ENCODE measurements at regions not wholly inside any gene's neighbourhood (a gene's known extent, or its start where the extent isn't known, plus 50 kb on each side); places are given as distances from the start of the nearest gene placed in this dataset.
"Not testable (repeated sequence)": the region's sequence is repeated elsewhere in the genome, so short reads cannot be mapped to it uniquely, and the experiment has no call there.

- no peaks in the 10 kb centered on the region for H3K36me3 ChIP-seq (ENCODE audit: control insufficient read depth, insufficient read depth, low read length)
- no peak overlapping the region for H3K9ac ChIP-seq (ENCODE audit: low read length)
- no peaks in the 10 kb centered on the region for H3K9me3 ChIP-seq (ENCODE audit: control insufficient read depth, low read length)
- no peaks in the 10 kb centered on the region for H3K27me3 ChIP-seq (ENCODE audit: control insufficient read depth, insufficient read depth, low read length)
- H3K4me3 ChIP-seq (ENCODE audit: low read length): no peak overlapping the region
- H3K4me1 ChIP-seq (ENCODE audit: control insufficient read depth, insufficient read depth, low read length): no peaks in the 10 kb centered on the region
Measured at GRCh38 chr1:193919827-193920226, 733.4 kb upstream of the B3GALT2 start.

GRCh38 chr1:193916452-193916851, 730.0 kb upstream of the B3GALT2 start:
- no peak overlapping the region for H3K9ac ChIP-seq (ENCODE audit: low read length)
- no peaks in the 10 kb centered on the region for H3K9me3 ChIP-seq (ENCODE audit: control insufficient read depth, low read length)
- H3K4me3 ChIP-seq (ENCODE audit: low read length): no peak overlapping the region
- H3K4me1 ChIP-seq (ENCODE audit: control insufficient read depth, insufficient read depth, low read length): no peaks in the 10 kb centered on the region
- no peaks in the 10 kb centered on the region for H3K27me3 ChIP-seq (ENCODE audit: control insufficient read depth, insufficient read depth, low read length)
- H3K36me3 ChIP-seq (ENCODE audit: control insufficient read depth, insufficient read depth, low read length): no peaks in the 10 kb centered on the region

- no peaks in the 10 kb centered on the region for H3K4me1 ChIP-seq (ENCODE audit: control insufficient read depth, insufficient read depth, low read length)
- H3K27me3 ChIP-seq (ENCODE audit: control insufficient read depth, insufficient read depth, low read length): no peaks in the 10 kb centered on the region
- no peak overlapping the region for H3K9ac ChIP-seq (ENCODE audit: low read length)
- H3K9me3 ChIP-seq (ENCODE audit: control insufficient read depth, low read length): no peaks in the 10 kb centered on the region
- H3K4me3 ChIP-seq (ENCODE audit: low read length): no peak overlapping the region
- H3K36me3 ChIP-seq (ENCODE audit: control insufficient read depth, insufficient read depth, low read length): no peaks in the 10 kb centered on the region
Measured at GRCh38 chr1:193914871-193915270, 728.5 kb upstream of the B3GALT2 start.

- no peak overlapping the region for H3K4me3 ChIP-seq (ENCODE audit: low read length)
- no peaks in the 10 kb centered on the region for H3K4me1 ChIP-seq (ENCODE audit: control insufficient read depth, insufficient read depth, low read length)
- H3K9me3 ChIP-seq (ENCODE audit: control insufficient read depth, low read length): no peaks in the 10 kb centered on the region
- H3K36me3 ChIP-seq (ENCODE audit: control insufficient read depth, insufficient read depth, low read length): no peaks in the 10 kb centered on the region
- H3K9ac ChIP-seq (ENCODE audit: low read length): no peak overlapping the region
- H3K27me3 ChIP-seq (ENCODE audit: control insufficient read depth, insufficient read depth, low read length): no peaks in the 10 kb centered on the region
Measured at GRCh38 chr1:193909406-193910082, 723.1 kb upstream of the B3GALT2 start.

GRCh38 chr1:193905288-193906085, 719.1 kb upstream of the B3GALT2 start:
- Histone ChIP-seq H3K36me3 (ENCODE audit: control insufficient read depth, insufficient read depth, low read length) (no peaks in the 10 kb centered on the region), H3K9me3 (ENCODE audit: control insufficient read depth, low read length) (no peaks in the 10 kb centered on the region), H3K9ac (ENCODE audit: low read length) (no peak overlapping the region), H3K4me3 (ENCODE audit: low read length) (no peak overlapping the region), H3K27me3 (ENCODE audit: control insufficient read depth, insufficient read depth, low read length) (no peaks in the 10 kb centered on the region), H3K4me1 (ENCODE audit: control insufficient read depth, insufficient read depth, low read length) (no peaks in the 10 kb centered on the region)

- Histone ChIP-seq H3K4me1 (ENCODE audit: control insufficient read depth, insufficient read depth, low read length) (no peaks in the 10 kb centered on the region), H3K9me3 (ENCODE audit: control insufficient read depth, low read length) (no peaks in the 10 kb centered on the region), H3K27me3 (ENCODE audit: control insufficient read depth, insufficient read depth, low read length) (no peaks in the 10 kb centered on the region), H3K36me3 (ENCODE audit: control insufficient read depth, insufficient read depth, low read length) (no peaks in the 10 kb centered on the region), H3K4me3 (ENCODE audit: low read length) (no peak overlapping the region), H3K9ac (ENCODE audit: low read length) (no peak overlapping the region)
Measured at GRCh38 chr1:193891788-193892187, 705.4 kb upstream of the B3GALT2 start.

GRCh38 chr1:193890935-193891334, 704.5 kb upstream of the B3GALT2 start:
- Histone ChIP-seq H3K27me3 (ENCODE audit: control insufficient read depth, insufficient read depth, low read length) (no peaks in the 10 kb centered on the region), H3K4me3 (ENCODE audit: low read length) (no peak overlapping the region), H3K9me3 (ENCODE audit: control insufficient read depth, low read length) (no peaks in the 10 kb centered on the region), H3K36me3 (ENCODE audit: control insufficient read depth, insufficient read depth, low read length) (no peaks in the 10 kb centered on the region), H3K4me1 (ENCODE audit: control insufficient read depth, insufficient read depth, low read length) (no peaks in the 10 kb centered on the region), H3K9ac (ENCODE audit: low read length) (no peak overlapping the region)

- no peaks in the 10 kb centered on the region for H3K27me3 ChIP-seq (ENCODE audit: control insufficient read depth, insufficient read depth, low read length)
- H3K4me1 ChIP-seq (ENCODE audit: control insufficient read depth, insufficient read depth, low read length): no peaks in the 10 kb centered on the region
- no peak overlapping the region for H3K4me3 ChIP-seq (ENCODE audit: low read length)
- no peaks in the 10 kb centered on the region for H3K9me3 ChIP-seq (ENCODE audit: control insufficient read depth, low read length)
- H3K9ac ChIP-seq (ENCODE audit: low read length): no peak overlapping the region
- no peaks in the 10 kb centered on the region for H3K36me3 ChIP-seq (ENCODE audit: control insufficient read depth, insufficient read depth, low read length)
Measured at GRCh38 chr1:193884848-193885558, 698.6 kb upstream of the B3GALT2 start.

- H3K36me3 ChIP-seq (ENCODE audit: control insufficient read depth, insufficient read depth, low read length); H3K4me3 ChIP-seq (ENCODE audit: low read length); H3K27me3 ChIP-seq (ENCODE audit: control insufficient read depth, insufficient read depth, low read length); H3K9ac ChIP-seq (ENCODE audit: low read length); H3K9me3 ChIP-seq (ENCODE audit: control insufficient read depth, low read length); H3K4me1 ChIP-seq (ENCODE audit: control insufficient read depth, insufficient read depth, low read length): not testable (repeated sequence)
Measured at GRCh38 chr1:193877920-193878319, 691.5 kb upstream of the B3GALT2 start.

GRCh38 chr1:193868425-193868824, 682.0 kb upstream of the B3GALT2 start:
- Histone ChIP-seq H3K4me3 (ENCODE audit: low read length) (no peak overlapping the region), H3K27me3 (ENCODE audit: control insufficient read depth, insufficient read depth, low read length) (no peaks in the 10 kb centered on the region), H3K9me3 (ENCODE audit: control insufficient read depth, low read length) (no peaks in the 10 kb centered on the region), H3K4me1 (ENCODE audit: control insufficient read depth, insufficient read depth, low read length) (no peaks in the 10 kb centered on the region), H3K36me3 (ENCODE audit: control insufficient read depth, insufficient read depth, low read length) (no peaks in the 10 kb centered on the region), H3K9ac (ENCODE audit: low read length) (no peak overlapping the region)

- H3K4me1 ChIP-seq (ENCODE audit: control insufficient read depth, insufficient read depth, low read length): no peaks in the 10 kb centered on the region
Measured at GRCh38 chr1:193856261-193856660, 669.8 kb upstream of the B3GALT2 start.

GRCh38 chr1:193850745-193851144, 664.3 kb upstream of the B3GALT2 start:
- Histone ChIP-seq H3K27me3 (ENCODE audit: control insufficient read depth, insufficient read depth, low read length) (no peaks in the 10 kb centered on the region), H3K36me3 (ENCODE audit: control insufficient read depth, insufficient read depth, low read length) (no peaks in the 10 kb centered on the region), H3K9ac (ENCODE audit: low read length) (no peak overlapping the region), H3K4me1 (ENCODE audit: control insufficient read depth, insufficient read depth, low read length) (no peaks in the 10 kb centered on the region), H3K4me3 (ENCODE audit: low read length) (no peak overlapping the region), H3K9me3 (ENCODE audit: control insufficient read depth, low read length) (no peaks in the 10 kb centered on the region)

More at GRCh38 chr1:193856261-193856660, 669.8 kb upstream of the B3GALT2 start:
- no peaks in the 10 kb centered on the region for H3K36me3 ChIP-seq (ENCODE audit: control insufficient read depth, insufficient read depth, low read length)
- no peaks in the 10 kb centered on the region for H3K9me3 ChIP-seq (ENCODE audit: control insufficient read depth, low read length)
- no peak overlapping the region for H3K4me3 ChIP-seq (ENCODE audit: low read length)
- no peaks in the 10 kb centered on the region for H3K27me3 ChIP-seq (ENCODE audit: control insufficient read depth, insufficient read depth, low read length)
- no peak overlapping the region for H3K9ac ChIP-seq (ENCODE audit: low read length)
